ENCODE measurements at regions not wholly inside any gene's neighbourhood (a gene's known extent, or its start where the extent isn't known, plus 50 kb on each side); places are given as distances from the start of the nearest gene placed in this dataset.
A peak's percentile ranks its signal among the peaks of the same experiment; 100 is the strongest.

GRCh38 chr14:84162633-84163032 lies 1367.3 kb upstream of the FLRT2 start:
- WGBS, 2 donors: 6 to 25% methylated on average over 2 of the region's 2 CpGs
- Histone ChIP-seq H3K27ac (ENCODE audit: low read depth in 1 of 2, low read length in 1 of 2) (no peak overlapping the region), H3K4me3 (no peak overlapping the region), H3K4me1 (ENCODE audit: control insufficient read depth in 5 of 5, insufficient read depth in 5 of 5, low read length in 5 of 5) (peaks cover 0 to 4% (median 0%) of the 10 kb centered on the region in 5 donors), H3K9ac (ENCODE audit: insufficient read depth in 1 of 2, low read length in 2 of 2) (no peak overlapping the region), H3K36me3 (ENCODE audit: control insufficient read depth in 4 of 4, insufficient read depth in 4 of 4, low read length in 4 of 4) (no peaks in the 10 kb centered on the region), H3K9me3 (ENCODE audit: control insufficient read depth in 4 of 4, insufficient read depth in 3 of 4, low read length in 3 of 4) (no peaks in the 10 kb centered on the region), H3K27me3 (ENCODE audit: control insufficient read depth in 3 of 3, insufficient read depth in 3 of 3, low read length in 2 of 3) (no peaks in the 10 kb centered on the region)
- DNase-seq (peak in 1 of 3 donors; percentile 7), ATAC-seq (ENCODE audit: insufficient read depth, low FRiP score) (no peak)
- no peak for TF ChIP-seq CTCF (IDR thresholded peaks at IDR 0.05; ENCODE audit: control extremely low read depth, extremely low read depth)

GRCh38 chr14:84167026-84167425 lies 1362.9 kb upstream of the FLRT2 start:
- no peak overlapping the region for H3K9ac ChIP-seq (ENCODE audit: insufficient read depth in 1 of 2, low read length in 2 of 2)
- ATAC-seq (ENCODE audit: insufficient read depth, low FRiP score) (no peak), DNase-seq (no peak)
- no peak overlapping the region for H3K27ac ChIP-seq (ENCODE audit: low read depth in 1 of 2, low read length in 1 of 2)
- TF ChIP-seq CTCF (IDR thresholded peaks at IDR 0.05; ENCODE audit: control extremely low read depth, extremely low read depth): no peak
- no peak overlapping the region for H3K4me3 ChIP-seq
- 71 to 74% methylated on average over 3 of the region's 3 CpGs for WGBS, 2 donors
- H3K4me1 ChIP-seq (ENCODE audit: control insufficient read depth in 5 of 5, insufficient read depth in 5 of 5, low read length in 5 of 5): peaks cover 0 to 4% (median 0%) of the 10 kb centered on the region in 5 donors
- no peaks in the 10 kb centered on the region for H3K9me3 ChIP-seq (ENCODE audit: control insufficient read depth in 4 of 4, insufficient read depth in 3 of 4, low read length in 3 of 4)
- no peaks in the 10 kb centered on the region for H3K27me3 ChIP-seq (ENCODE audit: control insufficient read depth in 3 of 3, insufficient read depth in 3 of 3, low read length in 2 of 3)
- no peaks in the 10 kb centered on the region for H3K36me3 ChIP-seq (ENCODE audit: control insufficient read depth in 4 of 4, insufficient read depth in 4 of 4, low read length in 4 of 4)

DNA sequence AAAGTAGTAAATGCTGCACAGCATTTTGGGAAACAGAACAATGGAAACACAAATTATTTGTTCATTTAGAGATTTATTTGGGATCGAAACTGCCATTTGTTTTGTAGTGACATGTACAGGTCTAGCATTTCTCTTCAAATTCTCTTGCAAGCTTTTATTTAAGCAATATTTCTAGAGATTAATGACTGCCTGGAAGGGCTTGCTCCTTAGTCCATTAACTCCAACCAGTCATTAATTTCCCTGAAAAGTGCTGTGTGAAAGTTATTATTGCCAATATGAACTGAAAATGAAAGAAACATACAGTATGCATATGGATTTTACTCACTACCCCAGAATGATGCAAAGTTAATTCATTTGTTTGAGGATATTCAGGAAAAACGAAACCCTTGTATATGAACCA lies 1349.6 kb upstream of the FLRT2 start:
- H3K4me3 ChIP-seq: no peak overlapping the region
- H3K9ac ChIP-seq (ENCODE audit: insufficient read depth in 1 of 2, low read length in 2 of 2): no peak overlapping the region
- H3K27ac ChIP-seq (ENCODE audit: low read depth in 1 of 2, low read length in 1 of 2): no peak overlapping the region
- no peak for DNase-seq
- no peaks in the 10 kb centered on the region for H3K36me3 ChIP-seq (ENCODE audit: control insufficient read depth in 4 of 4, insufficient read depth in 4 of 4, low read length in 4 of 4)
- no peak for ATAC-seq (ENCODE audit: insufficient read depth, low FRiP score)
- WGBS, 2 donors: 79 to 81% methylated on average over 2 of the region's 2 CpGs
- no peaks in the 10 kb centered on the region for H3K4me1 ChIP-seq (ENCODE audit: control insufficient read depth in 5 of 5, insufficient read depth in 5 of 5, low read length in 5 of 5)
- H3K9me3 ChIP-seq (ENCODE audit: control insufficient read depth in 4 of 4, insufficient read depth in 3 of 4, low read length in 3 of 4): no peaks in the 10 kb centered on the region
- TF ChIP-seq CTCF (IDR thresholded peaks at IDR 0.05; ENCODE audit: control extremely low read depth, extremely low read depth): no peak
- H3K27me3 ChIP-seq (ENCODE audit: control insufficient read depth in 3 of 3, insufficient read depth in 3 of 3, low read length in 2 of 3): no peaks in the 10 kb centered on the region

GRCh38 chr14:84181072-84181471 lies 1348.9 kb upstream of the FLRT2 start:
- Histone ChIP-seq H3K4me1 (ENCODE audit: control insufficient read depth in 5 of 5, insufficient read depth in 5 of 5, low read length in 5 of 5) (no peaks in the 10 kb centered on the region), H3K27me3 (ENCODE audit: control insufficient read depth in 3 of 3, insufficient read depth in 3 of 3, low read length in 2 of 3) (no peaks in the 10 kb centered on the region), H3K36me3 (ENCODE audit: control insufficient read depth in 4 of 4, insufficient read depth in 4 of 4, low read length in 4 of 4) (no peaks in the 10 kb centered on the region), H3K27ac (ENCODE audit: low read depth in 1 of 2, low read length in 1 of 2) (no peak overlapping the region), H3K9ac (ENCODE audit: insufficient read depth in 1 of 2, low read length in 2 of 2) (no peak overlapping the region), H3K4me3 (no peak overlapping the region), H3K9me3 (ENCODE audit: control insufficient read depth in 4 of 4, insufficient read depth in 3 of 4, low read length in 3 of 4) (no peaks in the 10 kb centered on the region)
- WGBS, 2 donors: 70 to 79% methylated on average over 2 of the region's 2 CpGs
- TF ChIP-seq CTCF (IDR thresholded peaks at IDR 0.05; ENCODE audit: control extremely low read depth, extremely low read depth): no peak
- no peak for ATAC-seq (ENCODE audit: insufficient read depth, low FRiP score)
- DNase-seq: no peak
